ENCODE measurements at regions not wholly inside any gene's neighbourhood (a gene's known extent, or its start where the extent isn't known, plus 50 kb on each side); places are given as distances from the start of the nearest gene placed in this dataset.

- TF ChIP-seq CTCF (conservative IDR thresholded peaks at IDR 0.05; ENCODE audit: low read depth, low read length) = no peak
- TF ChIP-seq EZH2 (IDR thresholded peaks at IDR 0.05; ENCODE audit: low read length, unreplicated experiment) = no peak
- TF ChIP-seq EZH2phosphoT487 (IDR thresholded peaks at IDR 0.05; ENCODE audit: borderline replicate concordance, low read length) = no peak
Measured at GRCh38 chr12:116642106-116642505, 82.9 kb downstream of the MAP1LC3B2 start.

All from PC-3 (cell line).